Prostate gland (tissue), 2 donors: ENCODE measurements at regions not wholly inside any gene's neighbourhood (a gene's known extent, or its start where the extent isn't known, plus 50 kb on each side); places are given as distances from the start of the nearest gene placed in this dataset.

Source experiments
- CTCF ChIP-seq, 4 experiments: fragments of 200-600 bp in 2 of 4; fragments of 450-650 bp in 2 of 4; sonication (generic) in 2 of 4; IDR thresholded peaks; 1 replicate in 3 of 4; 2 replicates in 1 of 4; pipeline ENCODE4 v1.5.1; 2016 to 2019; ENCODE audit warnings: antibody characterized with exemption in 4 of 4, mild to moderate bottlenecking in 2 of 4, moderate library complexity in 2 of 4
- POLR2AphosphoS5 ChIP-seq: sonication (generic); formaldehyde crosslinking; IDR thresholded peaks from one replicate; pipeline ENCODE4 v1.6.1; 2017; ENCODE audit warnings: antibody characterized with exemption

- TF ChIP-seq CTCF (IDR thresholded peaks at IDR 0.05), result no peak
- no peak for TF ChIP-seq POLR2AphosphoS5
Observed at GRCh38 chr2:67018301-67018700, 378.8 kb upstream of the ETAA1 start.
